Stimulated activated CD4-positive, alpha-beta T cell treated with anti-CD3 and anti-CD28 coated beads, Interleukin-4, amount 100 ng/mL, for 1 hour (primary cell): ENCODE measurements at regions not wholly inside any gene's neighbourhood (a gene's known extent, or its start where the extent isn't known, plus 50 kb on each side); places are given as distances from the start of the nearest gene placed in this dataset.

Source experiments
- DNase-seq: peaks from one replicate; pipeline ENCODE4 v3.0.0-alpha.2; 2020

DNA sequence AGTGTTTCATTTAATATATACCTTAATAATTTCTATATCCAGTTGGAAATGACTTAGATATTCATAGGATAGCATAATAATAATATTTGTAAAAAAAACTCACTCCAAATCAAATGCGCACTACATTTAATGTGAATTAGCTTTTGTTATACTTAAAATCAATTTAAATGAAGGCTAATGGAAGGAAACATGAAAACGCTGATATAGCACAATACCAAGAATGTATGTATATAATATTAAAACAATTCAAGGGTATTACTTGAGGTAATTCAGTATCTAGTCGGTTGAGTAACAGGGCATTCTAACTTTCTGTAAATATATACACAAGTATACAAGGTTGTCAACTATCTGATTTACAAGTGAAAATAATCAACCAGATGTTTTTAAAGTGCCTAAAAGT is 307.1 kb upstream of the TEX13C start:
- no peak for DNase-seq

DNA sequence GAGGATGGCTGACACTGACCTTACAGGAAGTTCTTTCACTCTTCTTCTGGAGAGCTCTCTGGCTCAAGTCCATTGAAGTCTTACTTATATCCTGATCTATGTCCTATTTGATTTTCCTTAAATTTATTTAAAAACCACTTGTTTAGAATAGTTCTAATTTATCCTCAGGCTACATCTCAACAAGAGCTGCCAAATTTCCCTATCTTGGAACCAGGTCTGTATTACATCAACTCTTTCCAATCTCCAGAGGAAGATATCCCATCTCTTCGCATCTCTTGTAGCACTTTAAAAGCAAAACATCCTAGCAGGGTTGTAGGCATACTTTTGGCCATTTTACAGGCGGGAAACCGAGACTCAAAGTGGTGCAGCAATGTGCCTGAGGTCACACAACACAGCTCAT is 290.5 kb upstream of the TEX13C start:
- no peak for DNase-seq
